HG03103 (cell line): ENCODE measurements at regions not wholly inside any gene's neighbourhood (a gene's known extent, or its start where the extent isn't known, plus 50 kb on each side); places are given as distances from the start of the nearest gene placed in this dataset.

Source experiments
- ATAC-seq: cut with Tn5 transposase; IDR thresholded peaks from one replicate; pipeline ENCODE4 v1.9.1; 2021; ENCODE audit warnings: low read depth; ENCODE audit not compliant: unreplicated experiment

GRCh38 chr5:89300426-89300970, 417.5 kb upstream of the MEF2C start:
- no peak for ATAC-seq

GRCh38 chr5:89299998-89300397, 417.0 kb upstream of the MEF2C start:
- ATAC-seq: no peak

GRCh38 chr5:89297066-89297465, 414.1 kb upstream of the MEF2C start:
- no peak for ATAC-seq

GRCh38 chr5:89293810-89294209, 410.8 kb upstream of the MEF2C start:
- ATAC-seq: no peak

GRCh38 chr5:89292487-89292886, 409.5 kb upstream of the MEF2C start:
- no peak for ATAC-seq

- no peak for ATAC-seq
Measured at GRCh38 chr5:89289604-89290003, 406.6 kb upstream of the MEF2C start.

GRCh38 chr5:89287964-89288363, 405.0 kb upstream of the MEF2C start:
- ATAC-seq: no peak

GRCh38 chr5:89286320-89286719, 403.3 kb upstream of the MEF2C start:
- ATAC-seq: no peak

GRCh38 chr5:89283728-89284493, 400.9 kb upstream of the MEF2C start:
- no peak for ATAC-seq

- no peak for ATAC-seq
Measured at GRCh38 chr5:89282554-89283510, 399.8 kb upstream of the MEF2C start.

GRCh38 chr5:89281766-89282553, 399.0 kb upstream of the MEF2C start:
- no peak for ATAC-seq

- ATAC-seq: no peak
Measured at GRCh38 chr5:89281211-89281610, 398.2 kb upstream of the MEF2C start.

GRCh38 chr5:89280103-89281037, 397.4 kb upstream of the MEF2C start:
- ATAC-seq: no peak

GRCh38 chr5:89279391-89280036, 396.5 kb upstream of the MEF2C start:
- ATAC-seq: no peak

GRCh38 chr5:89277816-89278215, 394.8 kb upstream of the MEF2C start:
- no peak for ATAC-seq

- ATAC-seq: no peak
Measured at GRCh38 chr5:89276566-89277305, 393.8 kb upstream of the MEF2C start.

- ATAC-seq: no peak
Measured at GRCh38 chr5:89275066-89275855, 392.3 kb upstream of the MEF2C start.

- ATAC-seq: no peak
Measured at GRCh38 chr5:89273289-89273688, 390.3 kb upstream of the MEF2C start.
